ENCODE measurements at regions not wholly inside any gene's neighbourhood (a gene's known extent, or its start where the extent isn't known, plus 50 kb on each side); places are given as distances from the start of the nearest gene placed in this dataset. TPM values are rescaled to one million over a fixed set of nuclear protein-coding genes. Genes with fewer than 3 reads are reported as not detected.

DNA sequence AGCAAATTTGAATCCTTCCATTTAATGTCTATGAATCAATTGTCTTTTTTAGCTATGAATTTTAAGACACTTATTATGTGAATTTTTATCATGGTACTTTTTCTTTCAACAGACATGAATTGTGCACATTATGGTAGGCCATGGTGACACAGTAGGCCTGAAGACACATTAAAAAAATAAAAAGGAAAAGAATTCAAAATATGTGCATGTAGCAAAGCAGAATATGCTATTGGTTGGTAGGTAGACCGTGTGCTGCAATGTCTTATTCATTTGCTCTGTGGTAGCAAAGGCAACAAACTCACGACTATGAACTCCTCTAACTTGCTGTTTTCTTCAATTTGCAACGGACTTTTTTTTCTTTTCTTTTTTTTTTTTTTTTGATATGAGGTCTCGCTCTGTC is 50.0 kb upstream of the EPHA3 start:
- Histone ChIP-seq H3K27ac (ENCODE audit: low read depth in 1 of 2, low read length in 1 of 2) (no peak overlapping the region), H3K9me3 (ENCODE audit: control insufficient read depth in 4 of 4, insufficient read depth in 3 of 4, low read length in 3 of 4) (no peaks in the 10 kb centered on the region), H3K4me3 (no peak overlapping the region), H3K27me3 (ENCODE audit: control insufficient read depth in 3 of 3, insufficient read depth in 3 of 3, low read length in 2 of 3) (no peaks in the 10 kb centered on the region), H3K9ac (ENCODE audit: insufficient read depth in 1 of 2, low read length in 2 of 2) (no peak overlapping the region), H3K36me3 (ENCODE audit: control insufficient read depth in 4 of 4, insufficient read depth in 4 of 4, low read length in 4 of 4) (no peaks in the 10 kb centered on the region), H3K4me1 (ENCODE audit: control insufficient read depth in 5 of 5, insufficient read depth in 5 of 5, low read length in 5 of 5) (peaks cover 0 to 4% (median 0%) of the 10 kb centered on the region in 5 donors)
- TF ChIP-seq, protein P1, sequence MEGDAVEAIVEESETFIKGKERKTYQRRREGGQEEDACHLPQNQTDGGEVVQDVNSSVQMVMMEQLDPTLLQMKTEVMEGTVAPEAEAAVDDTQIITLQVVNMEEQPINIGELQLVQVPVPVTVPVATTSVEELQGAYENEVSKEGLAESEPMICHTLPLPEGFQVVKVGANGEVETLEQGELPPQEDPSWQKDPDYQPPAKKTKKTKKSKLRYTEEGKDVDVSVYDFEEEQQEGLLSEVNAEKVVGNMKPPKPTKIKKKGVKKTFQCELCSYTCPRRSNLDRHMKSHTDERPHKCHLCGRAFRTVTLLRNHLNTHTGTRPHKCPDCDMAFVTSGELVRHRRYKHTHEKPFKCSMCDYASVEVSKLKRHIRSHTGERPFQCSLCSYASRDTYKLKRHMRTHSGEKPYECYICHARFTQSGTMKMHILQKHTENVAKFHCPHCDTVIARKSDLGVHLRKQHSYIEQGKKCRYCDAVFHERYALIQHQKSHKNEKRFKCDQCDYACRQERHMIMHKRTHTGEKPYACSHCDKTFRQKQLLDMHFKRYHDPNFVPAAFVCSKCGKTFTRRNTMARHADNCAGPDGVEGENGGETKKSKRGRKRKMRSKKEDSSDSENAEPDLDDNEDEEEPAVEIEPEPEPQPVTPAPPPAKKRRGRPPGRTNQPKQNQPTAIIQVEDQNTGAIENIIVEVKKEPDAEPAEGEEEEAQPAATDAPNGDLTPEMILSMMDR (IDR thresholded peaks at IDR 0.05; ENCODE audit: control extremely low read depth, extremely low read depth): no peak
- WGBS, 2 donors: 84 to 96% methylated on average over 4 of the region's 4 CpGs
- ATAC-seq (ENCODE audit: insufficient read depth, low FRiP score) (no peak), DNase-seq (no peak)

Small RNA genes in the stretch of these regions (small RNA-seq; reads per million reads assigned to genes)
- gene RF00019 (ENCODE audit: low replicate concordance): not detected

Measured in lung (tissue), 12 donors.